ENCODE measurements at regions not wholly inside any gene's neighbourhood (a gene's known extent, or its start where the extent isn't known, plus 50 kb on each side); places are given as distances from the start of the nearest gene placed in this dataset.

DNA sequence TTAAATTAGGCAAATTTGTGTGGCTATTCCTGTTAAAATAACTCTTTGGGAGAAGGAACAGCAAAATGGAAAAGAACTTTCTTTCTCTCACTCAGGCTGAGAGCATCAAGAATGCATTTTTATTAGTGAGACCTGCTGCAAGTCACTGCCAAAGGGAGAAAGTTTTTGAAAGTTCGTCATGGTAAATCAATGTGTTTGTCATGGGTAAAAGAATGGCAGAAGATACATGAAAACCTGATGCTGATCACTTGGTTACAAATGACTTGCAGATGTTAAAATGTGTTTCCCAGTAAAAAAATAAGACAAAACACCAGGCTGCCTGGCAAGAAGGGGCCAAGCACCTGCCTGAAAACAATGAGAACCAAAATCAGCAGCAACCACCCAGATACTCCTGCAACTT is 484.7 kb upstream of the NRP1 start:
- no peak for TF ChIP-seq POLR2A (IDR thresholded peaks at IDR 0.05)
- no peak for TF ChIP-seq CTCF (IDR thresholded peaks at IDR 0.05)
